KBM-7 (cell line): ENCODE measurements at regions not wholly inside any gene's neighbourhood (a gene's known extent, or its start where the extent isn't known, plus 50 kb on each side); places are given as distances from the start of the nearest gene placed in this dataset.

Experiments
- DNase-seq: peaks from one replicate; pipeline ENCODE4 v3.0.0-alpha.2; 2015
- in situ Hi-C: fragments of 300-500 bp; cut with MboI; formaldehyde crosslinking; loops from 2 replicates; pipeline ENCODE4 v1.14.3; 2020; ENCODE audit warnings: low sequenced_read_pairs, low pct_unique_long_range_greater_than_20kb, mixed read lengths

GRCh38 chr14:84797326-84797725 is 732.6 kb upstream of the FLRT2 start:
- in situ Hi-C loops: no loop called here

GRCh38 chr14:84804468-84804867 is 725.5 kb upstream of the FLRT2 start:
- in situ Hi-C loops: no loop called here

More at GRCh38 chr14:84797326-84797725, 732.6 kb upstream of the FLRT2 start:
- no peak for DNase-seq

GRCh38 chr14:84804895-84805294 is 725.0 kb upstream of the FLRT2 start:
- no peak for DNase-seq
- in situ Hi-C loops: no loop called here

More at GRCh38 chr14:84804468-84804867, 725.5 kb upstream of the FLRT2 start:
- no peak for DNase-seq

- in situ Hi-C loops: no loop called here
- DNase-seq: no peak
Observed at GRCh38 chr14:84806181-84806580, 723.8 kb upstream of the FLRT2 start.

GRCh38 chr14:84806622-84807021 is 723.3 kb upstream of the FLRT2 start:
- no peak for DNase-seq
- in situ Hi-C loops: no loop called here

- DNase-seq: no peak
- in situ Hi-C loops: no loop called here
Observed at GRCh38 chr14:84807673-84808072, 722.3 kb upstream of the FLRT2 start.

- in situ Hi-C loops: no loop called here
- no peak for DNase-seq
Observed at GRCh38 chr14:84809158-84809557, 720.8 kb upstream of the FLRT2 start.

- in situ Hi-C loops: no loop called here
- no peak for DNase-seq
Observed at GRCh38 chr14:84814391-84814790, 715.6 kb upstream of the FLRT2 start.

- in situ Hi-C loops: no loop called here
- no peak for DNase-seq
Observed at GRCh38 chr14:84819528-84819927, 710.4 kb upstream of the FLRT2 start.

- DNase-seq: no peak
- in situ Hi-C loops: no loop called here
Observed at GRCh38 chr14:84825481-84826251, 704.3 kb upstream of the FLRT2 start.

GRCh38 chr14:84826294-84826693 is 703.6 kb upstream of the FLRT2 start:
- in situ Hi-C loops: no loop called here

GRCh38 chr14:84850595-84850994 is 679.3 kb upstream of the FLRT2 start:
- in situ Hi-C loops: no loop called here
- no peak for DNase-seq

More at GRCh38 chr14:84826294-84826693, 703.6 kb upstream of the FLRT2 start:
- DNase-seq: no peak

- DNase-seq: no peak
- in situ Hi-C loops: no loop called here
Observed at GRCh38 chr14:84856751-84857534, 673.0 kb upstream of the FLRT2 start.

- DNase-seq: no peak
- in situ Hi-C loops: no loop called here
Observed at GRCh38 chr14:84857571-84857970, 672.4 kb upstream of the FLRT2 start.

GRCh38 chr14:84859116-84859515 is 670.8 kb upstream of the FLRT2 start:
- in situ Hi-C loops: no loop called here
- DNase-seq: no peak

GRCh38 chr14:84864548-84865271 is 665.2 kb upstream of the FLRT2 start:
- in situ Hi-C loops: no loop called here
- no peak for DNase-seq

- in situ Hi-C loops: no loop called here
Observed at GRCh38 chr14:84871734-84872133, 658.2 kb upstream of the FLRT2 start.

GRCh38 chr14:84874436-84874835 is 655.5 kb upstream of the FLRT2 start:
- no peak for DNase-seq
- in situ Hi-C loops: no loop called here

More at GRCh38 chr14:84871734-84872133, 658.2 kb upstream of the FLRT2 start:
- DNase-seq: no peak

GRCh38 chr14:84877061-84877460 is 652.9 kb upstream of the FLRT2 start:
- in situ Hi-C loops: no loop called here
- no peak for DNase-seq

- in situ Hi-C loops: no loop called here
- DNase-seq: no peak
Observed at GRCh38 chr14:84882830-84883229, 647.1 kb upstream of the FLRT2 start.
